Upper lobe of left lung (tissue), 4 donors: ENCODE measurements at regions not wholly inside any gene's neighbourhood (a gene's known extent, or its start where the extent isn't known, plus 50 kb on each side); places are given as distances from the start of the nearest gene placed in this dataset.

Source experiments
- CTCF ChIP-seq, 6 experiments: fragments of 450-650 bp in 4 of 6; fragments of 200-600 bp in 2 of 6; sonication (generic) in 2 of 6; IDR thresholded peaks; one replicate each; pipeline ENCODE4 v1.5.1; 2016 to 2019; ENCODE audit warnings: antibody characterized with exemption in 6 of 6
- EP300 ChIP-seq, 4 donors: sonication (generic); formaldehyde crosslinking; IDR thresholded peaks; one replicate each; pipeline ENCODE4 v1.5.1; 2017; ENCODE audit warnings: antibody characterized with exemption in 4 of 4, control low read depth in 2 of 4
- POLR2A ChIP-seq, 4 donors: fragments of 450-650 bp; IDR thresholded peaks; one replicate each; pipeline ENCODE4 v1.5.1; 2016 to 2017; ENCODE audit warnings: antibody characterized with exemption in 4 of 4, mild to moderate bottlenecking in 2 of 4
- POLR2AphosphoS5 ChIP-seq, 2 donors: sonication (generic); formaldehyde crosslinking; IDR thresholded peaks; one replicate each; pipeline ENCODE4 v1.5.1; 2017; ENCODE audit warnings: antibody characterized with exemption in 2 of 2

GRCh38 chr18:73462092-73462491 is 594.3 kb upstream of the NETO1 start:
- TF ChIP-seq CTCF (IDR thresholded peaks at IDR 0.05) (no peak), POLR2AphosphoS5 (IDR thresholded peaks at IDR 0.05) (no peak), POLR2A (IDR thresholded peaks at IDR 0.05) (no peak), EP300 (IDR thresholded peaks at IDR 0.05) (no peak)
